Stimulated activated CD8-positive, alpha-beta memory T cell treated with anti-CD3 and anti-CD28 coated beads, Interleukin-12 subunit alpha, Interleukin-12 subunit beta, amount 100 ng/mL, for 4 hours (primary cell): ENCODE measurements at regions not wholly inside any gene's neighbourhood (a gene's known extent, or its start where the extent isn't known, plus 50 kb on each side); places are given as distances from the start of the nearest gene placed in this dataset.

Experiments
- DNase-seq: peaks from one replicate; pipeline ENCODE4 v3.0.0-alpha.2; 2020; ENCODE audit warnings: low read depth

DNA sequence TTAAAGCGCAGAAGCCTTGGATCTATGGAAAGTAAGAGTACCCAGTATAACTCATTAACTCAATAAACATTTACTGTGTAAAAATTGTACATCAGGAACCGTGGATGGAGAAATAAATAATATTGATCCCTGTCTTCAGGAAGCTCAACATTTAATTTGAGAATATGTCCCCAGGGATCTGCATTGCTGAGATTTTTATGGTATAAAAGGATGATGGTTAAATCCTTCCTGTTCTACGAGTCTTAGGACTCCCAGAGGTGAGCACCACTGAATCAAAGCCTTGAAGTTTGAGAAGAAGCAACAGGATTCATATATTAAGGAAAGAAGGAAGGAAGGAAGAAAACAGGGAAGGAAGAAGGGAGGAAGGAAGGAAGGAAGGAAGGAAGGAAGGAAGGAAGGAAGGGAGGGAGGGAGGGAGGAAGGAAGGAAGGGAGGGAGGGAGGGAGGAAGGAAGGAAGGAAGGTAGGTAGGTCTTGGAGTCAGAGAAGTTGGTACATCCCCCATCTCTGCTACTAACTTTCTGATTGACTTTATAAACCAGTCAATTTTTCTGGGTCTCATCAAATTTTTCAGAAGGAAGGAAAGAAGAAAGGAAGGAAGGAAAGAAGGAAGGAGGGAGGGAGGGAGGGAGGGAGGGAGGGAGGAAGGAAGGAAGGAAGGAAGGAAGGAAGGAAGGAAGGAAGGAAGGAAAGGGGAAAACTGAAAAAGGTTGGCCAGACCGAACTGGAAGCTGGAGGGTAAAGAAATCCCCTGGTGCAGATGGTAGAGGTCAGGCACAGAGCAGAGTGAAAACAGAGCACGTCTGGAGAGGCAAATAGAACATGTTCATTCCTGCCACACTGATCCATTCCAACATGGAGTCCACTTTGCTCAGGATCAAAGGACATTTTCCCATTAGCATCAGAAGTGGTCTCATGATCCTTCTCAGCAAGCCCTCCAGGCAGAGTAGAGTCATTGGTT, 422.2 kb upstream of the CDH11 start:
- DNase-seq, result no peak

DNA sequence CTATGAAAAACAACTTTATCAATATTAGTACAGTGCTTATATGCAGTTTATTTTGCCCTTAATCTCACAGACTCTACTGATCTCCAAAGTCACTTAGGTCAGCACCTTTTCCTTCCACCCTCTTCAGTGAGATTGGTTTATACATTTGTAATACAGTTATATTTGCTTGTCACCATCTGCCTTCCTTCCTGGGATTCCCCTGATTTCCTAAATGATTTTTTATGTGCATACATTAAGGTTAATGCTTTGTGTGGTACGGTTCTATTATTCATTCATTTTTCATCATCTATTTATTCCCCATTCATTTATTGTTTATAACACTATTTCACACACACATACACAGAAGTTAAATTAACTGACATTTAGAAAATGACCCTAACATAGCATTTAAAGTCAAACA, 419.8 kb upstream of the CDH11 start:
- no peak for DNase-seq

DNA sequence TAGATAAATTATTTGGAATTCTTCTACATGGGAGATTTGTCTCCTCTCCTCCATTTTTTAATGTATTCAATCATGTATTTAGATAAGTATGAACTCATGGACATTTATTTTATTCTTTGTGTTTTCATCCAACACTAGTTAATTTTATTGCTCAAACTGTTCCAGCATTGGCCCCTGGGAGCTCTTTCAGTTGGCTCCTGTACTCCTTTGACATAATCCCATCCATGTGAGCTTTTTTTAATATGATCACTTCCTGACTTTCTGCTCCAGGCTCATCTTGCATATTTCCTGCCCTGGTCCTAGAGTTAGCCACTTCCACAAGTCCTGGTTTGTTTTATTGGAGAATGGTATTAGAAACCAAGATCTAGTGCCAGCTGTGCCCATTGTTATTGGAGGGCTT, 419.0 kb upstream of the CDH11 start:
- DNase-seq, result no peak

DNA sequence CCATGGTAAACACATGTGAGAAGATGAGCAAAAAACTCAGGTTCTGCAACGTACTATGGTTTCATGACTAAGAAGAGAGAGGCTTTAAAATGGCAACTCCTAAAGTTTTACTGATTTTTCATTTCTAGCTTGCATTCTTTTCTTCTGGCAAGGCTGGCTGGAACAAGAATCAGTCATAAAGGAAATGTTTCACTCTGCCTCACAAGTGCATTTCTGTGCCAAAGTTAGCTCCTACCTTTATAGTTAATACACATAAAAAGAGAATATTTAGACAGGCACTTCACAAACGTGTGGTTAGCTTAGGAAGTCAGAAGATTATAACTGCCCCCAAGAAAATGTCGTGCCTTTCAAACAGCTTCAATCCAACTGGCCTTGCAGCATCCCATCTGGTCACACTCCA, 417.1 kb upstream of the CDH11 start:
- no peak for DNase-seq

DNA sequence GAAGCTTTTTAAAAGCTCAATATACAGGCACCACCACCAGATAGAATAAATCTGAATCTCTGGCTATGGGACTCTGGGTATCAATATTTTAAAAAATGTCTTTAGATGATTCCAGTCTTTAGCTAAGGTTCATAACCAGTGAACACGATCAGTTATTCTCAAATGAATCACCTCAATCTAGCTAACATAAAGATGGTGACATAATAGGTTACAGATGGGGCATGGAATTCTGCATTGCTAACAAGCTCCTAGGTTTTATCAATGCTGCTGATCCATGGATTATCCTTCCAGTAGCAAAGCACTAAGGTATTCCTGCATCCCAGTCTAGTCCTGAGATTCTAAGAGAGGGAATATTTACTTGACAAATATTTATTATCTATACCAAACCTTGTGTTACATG, 415.5 kb upstream of the CDH11 start:
- no peak for DNase-seq

DNA sequence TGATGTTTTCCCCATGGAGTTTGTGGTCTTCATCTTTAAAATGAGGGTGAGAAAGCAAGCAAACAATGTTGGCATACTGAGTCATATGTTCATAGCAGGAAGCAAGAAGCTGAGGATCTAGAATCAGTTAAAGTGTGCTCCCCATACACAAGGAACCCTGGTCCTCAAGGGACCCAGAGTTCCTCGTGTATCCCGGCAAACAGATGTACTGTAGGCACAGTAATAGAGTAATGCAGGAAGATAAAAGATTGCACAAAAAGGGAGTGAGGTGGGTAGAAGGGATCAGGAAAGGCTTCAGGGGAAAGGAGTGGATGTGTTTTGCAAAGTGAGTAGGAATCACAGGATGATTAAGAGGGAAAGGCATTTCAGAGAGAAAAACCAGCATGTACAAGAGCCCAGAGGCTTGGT, 412.3 kb upstream of the CDH11 start:
- no peak for DNase-seq

DNA sequence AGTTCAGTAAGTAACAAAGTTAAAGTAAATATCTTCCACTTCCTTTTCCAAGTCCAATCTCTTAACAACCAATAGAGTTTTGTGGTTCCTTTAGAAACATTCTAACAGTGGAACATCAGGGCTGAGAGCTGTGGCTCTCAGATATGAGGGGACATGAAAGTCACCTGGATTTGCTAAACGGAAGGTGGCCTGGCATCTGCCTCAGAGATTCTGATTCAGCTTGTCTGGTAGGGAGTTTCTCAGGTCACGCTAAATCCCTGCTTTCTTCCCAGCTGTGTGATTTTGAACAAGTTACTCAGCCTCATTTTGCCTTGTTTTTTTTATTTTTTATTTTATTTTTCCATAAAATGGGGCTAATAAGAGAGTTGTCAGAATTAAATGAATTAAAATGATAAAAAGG, 411.0 kb upstream of the CDH11 start:
- DNase-seq, result no peak

DNA sequence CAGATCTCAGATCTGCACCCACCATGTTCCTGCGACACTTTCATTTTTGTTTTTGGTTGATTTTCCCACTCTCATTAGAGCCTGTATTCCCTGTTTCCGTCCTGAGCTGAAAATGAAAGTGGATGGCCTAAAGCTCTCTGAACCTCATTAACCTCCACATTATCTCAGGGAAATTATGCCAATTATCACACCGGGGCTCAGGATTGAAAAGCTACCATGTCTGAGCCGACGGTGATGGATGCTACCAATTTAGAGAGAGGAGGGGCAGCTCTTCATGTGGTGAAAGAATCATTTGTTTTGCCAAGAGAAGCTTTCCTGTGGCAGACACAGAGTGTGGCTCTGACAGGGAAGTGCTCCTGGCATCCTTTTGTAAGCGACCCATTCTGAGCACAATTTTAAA, 410.4 kb upstream of the CDH11 start:
- no peak for DNase-seq

DNA sequence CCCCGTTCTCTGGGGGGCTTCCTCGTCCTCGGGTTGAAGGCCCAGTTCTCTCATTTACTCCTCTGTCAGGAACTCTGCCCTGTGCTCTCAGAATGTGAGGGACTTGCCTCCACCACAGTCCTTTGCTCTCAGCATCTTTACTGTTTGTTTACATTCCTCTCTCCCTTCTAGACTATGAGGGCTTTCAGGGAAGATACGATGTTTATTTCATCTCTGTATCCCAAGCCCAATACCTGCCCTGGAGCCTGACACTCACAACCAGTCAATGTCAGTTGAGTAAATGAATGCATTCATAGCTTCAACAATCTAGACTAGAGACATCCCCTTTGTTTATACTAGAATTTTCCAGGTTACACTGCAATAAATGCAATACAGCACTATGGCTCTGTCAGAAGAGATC, 409.6 kb upstream of the CDH11 start:
- no peak for DNase-seq

DNA sequence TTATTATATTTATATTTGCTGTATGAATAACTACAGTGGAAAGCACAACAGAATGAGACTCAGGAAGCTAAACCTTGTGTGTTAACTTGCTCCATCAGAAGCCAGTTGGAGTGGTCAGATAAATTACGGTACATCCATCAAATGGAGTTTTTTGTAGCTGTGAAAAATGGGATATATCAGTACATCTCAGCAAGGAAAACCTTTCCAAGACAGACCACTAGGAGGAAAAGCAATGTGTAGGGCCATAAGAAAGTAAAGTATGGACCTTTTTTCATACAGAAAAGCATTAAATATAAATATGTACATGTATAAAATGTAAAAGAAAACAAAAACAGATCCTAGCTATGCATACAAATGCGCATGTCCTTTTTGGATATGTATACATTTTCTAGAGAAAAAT, 403.8 kb upstream of the CDH11 start:
- DNase-seq, result no peak

DNA sequence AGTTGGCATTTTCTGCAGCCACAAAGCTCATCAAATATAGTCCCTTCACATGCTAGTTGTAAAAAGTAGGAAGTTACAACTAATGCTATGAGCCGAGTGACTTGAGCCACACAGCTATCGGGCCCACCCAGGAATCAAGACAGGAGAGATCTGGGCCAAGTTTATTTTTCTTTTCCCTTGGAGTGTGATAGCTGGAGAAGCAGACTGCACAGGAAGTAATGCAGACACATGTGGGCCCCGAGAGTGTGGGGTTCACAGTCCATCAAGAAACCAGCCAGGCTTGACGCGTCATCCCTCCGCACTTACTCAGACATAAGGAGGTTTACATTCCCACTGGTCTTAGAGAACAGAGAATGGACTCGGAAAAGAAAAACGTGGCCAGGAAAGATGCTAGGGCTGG, 403.1 kb upstream of the CDH11 start:
- DNase-seq, result no peak

DNA sequence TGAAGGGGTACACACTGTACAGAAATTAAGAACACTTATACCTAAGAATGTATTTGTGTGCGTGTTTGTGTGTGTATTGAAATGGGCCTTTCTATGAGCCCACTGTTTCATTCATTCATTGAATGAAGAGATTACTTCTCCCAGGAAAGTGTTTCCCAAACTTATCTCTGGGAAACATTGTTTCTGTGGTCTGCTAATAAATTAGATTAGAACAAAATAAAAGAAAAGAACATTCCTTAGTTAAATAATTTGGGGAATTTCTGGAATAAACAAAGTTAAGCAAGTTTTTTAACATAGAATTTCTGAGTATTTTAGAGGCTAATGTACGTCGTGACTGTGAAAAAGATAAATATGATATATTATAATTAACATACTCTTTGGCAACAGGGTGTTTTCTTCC, 402.4 kb upstream of the CDH11 start:
- no peak for DNase-seq

DNA sequence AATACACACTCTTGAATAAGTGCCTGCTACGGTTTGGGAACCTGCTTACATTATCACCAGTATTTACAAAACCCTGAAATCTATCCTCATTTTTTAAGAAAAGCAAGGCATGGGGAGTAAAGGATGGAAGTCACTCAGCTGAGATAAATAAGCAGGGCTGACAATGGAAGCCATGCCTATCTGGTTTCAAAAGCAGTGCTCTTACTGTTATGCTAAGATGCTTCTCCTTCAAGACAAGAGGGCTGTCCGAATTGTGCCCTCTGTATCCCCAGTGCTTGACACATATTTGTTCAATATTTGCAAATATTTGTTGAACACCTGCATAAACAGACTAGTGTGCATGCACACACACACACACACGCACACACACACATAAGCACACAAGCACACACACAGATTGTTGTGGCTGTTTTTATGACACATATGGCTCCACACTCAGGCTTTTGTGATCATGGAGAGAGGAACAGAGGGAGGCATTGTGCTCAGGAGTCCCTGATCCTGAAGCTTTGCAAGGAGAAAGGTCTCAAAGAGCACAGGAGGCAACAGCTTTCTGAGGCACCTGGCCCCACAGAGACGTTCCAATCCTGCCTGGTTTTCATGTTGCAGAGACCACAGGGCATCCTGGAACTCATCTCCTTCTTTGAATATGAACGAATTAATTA, 401.6 kb upstream of the CDH11 start:
- DNase-seq, result no peak

DNA sequence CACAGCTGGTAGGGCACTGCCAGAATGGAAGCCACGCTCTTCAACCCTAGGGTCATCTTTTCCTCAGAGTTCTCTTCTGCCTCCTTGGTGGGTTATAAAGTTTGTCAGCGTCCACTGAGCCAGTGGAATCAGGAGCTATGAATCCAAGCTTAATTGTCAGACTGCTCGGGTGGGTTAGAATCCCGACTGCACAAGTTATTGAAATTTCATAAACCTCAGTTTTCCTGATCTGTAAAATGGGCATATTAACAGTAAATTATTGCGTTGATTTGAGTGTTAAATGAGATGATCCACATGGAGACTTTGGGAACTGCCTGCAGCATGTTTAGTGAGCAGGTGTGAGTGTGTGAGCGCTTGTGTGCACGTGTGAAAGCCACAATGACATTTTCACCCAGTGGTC, 400.5 kb upstream of the CDH11 start:
- DNase-seq, result no peak

DNA sequence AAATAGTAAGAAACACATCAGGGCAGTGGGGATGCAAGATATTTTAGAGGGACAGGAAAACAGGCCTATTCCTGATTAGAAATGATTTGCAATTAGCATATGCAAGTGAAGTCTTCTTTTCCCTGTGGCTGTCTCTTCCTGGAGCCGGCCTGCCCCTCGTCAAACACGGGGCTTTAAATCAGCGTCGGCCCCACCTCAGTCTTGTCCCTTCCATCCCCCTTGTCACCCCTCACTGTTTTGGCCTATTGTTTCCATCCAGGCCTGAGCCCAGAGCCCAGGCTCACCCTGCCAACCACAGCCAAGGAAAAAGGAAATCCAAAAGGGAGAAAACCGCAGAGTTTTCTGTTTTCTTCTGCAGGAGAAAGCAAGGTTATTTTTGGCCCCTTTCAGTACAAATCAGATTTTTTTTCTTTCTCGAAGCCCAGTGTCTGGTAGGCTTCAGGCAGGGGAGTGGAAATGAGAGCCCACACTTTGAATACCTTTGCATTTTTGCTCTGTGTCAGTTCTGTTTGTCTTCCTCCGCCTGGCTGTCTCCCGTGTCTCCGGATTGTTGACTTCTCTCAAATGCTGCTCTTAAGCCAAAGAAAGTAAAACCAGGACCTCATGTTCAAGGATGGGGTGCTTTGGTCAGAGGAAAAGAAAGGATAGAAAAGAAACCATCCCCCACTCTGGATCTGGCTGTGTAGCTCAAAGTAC, 399.9 kb upstream of the CDH11 start:
- DNase-seq, result no peak

DNA sequence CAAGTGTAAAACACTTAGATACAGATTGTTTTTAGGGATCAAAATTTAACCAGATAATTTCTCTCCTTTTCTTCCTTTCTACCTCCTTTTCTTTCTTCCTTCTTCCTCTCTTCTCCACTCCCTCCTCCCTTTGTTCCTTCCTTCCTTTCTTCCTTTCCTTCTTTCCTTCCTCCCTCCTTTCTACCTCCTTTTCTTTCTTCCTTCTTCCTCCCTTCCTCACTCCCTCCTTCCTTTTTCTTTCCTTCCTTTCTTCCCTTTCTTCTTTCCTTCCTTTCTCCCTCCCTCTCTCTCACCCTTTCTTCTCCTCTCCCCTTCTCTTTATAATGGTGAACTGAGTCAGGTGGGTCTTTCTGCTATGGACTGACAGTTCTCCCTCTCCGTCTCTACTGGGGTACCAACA, 397.5 kb upstream of the CDH11 start:
- no peak for DNase-seq

DNA sequence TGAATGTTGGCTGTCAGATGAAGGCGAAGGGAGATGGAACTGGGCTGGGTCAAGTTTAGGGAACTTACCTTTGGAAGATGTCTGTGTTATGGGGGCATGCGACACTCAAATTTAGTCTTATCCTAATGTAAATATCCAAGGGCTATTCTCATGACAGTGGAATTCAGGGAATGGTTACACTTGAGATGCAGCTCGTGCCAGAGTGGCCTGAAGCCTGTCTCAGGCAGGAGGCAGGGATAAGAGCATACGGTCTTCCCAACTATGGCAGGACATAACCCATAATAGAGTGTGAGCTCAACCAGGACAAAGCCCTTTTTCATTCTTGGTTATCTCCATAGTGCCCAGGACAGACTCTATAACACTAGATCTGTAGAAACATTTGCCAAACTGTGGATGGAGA, 393.3 kb upstream of the CDH11 start:
- no peak for DNase-seq

DNA sequence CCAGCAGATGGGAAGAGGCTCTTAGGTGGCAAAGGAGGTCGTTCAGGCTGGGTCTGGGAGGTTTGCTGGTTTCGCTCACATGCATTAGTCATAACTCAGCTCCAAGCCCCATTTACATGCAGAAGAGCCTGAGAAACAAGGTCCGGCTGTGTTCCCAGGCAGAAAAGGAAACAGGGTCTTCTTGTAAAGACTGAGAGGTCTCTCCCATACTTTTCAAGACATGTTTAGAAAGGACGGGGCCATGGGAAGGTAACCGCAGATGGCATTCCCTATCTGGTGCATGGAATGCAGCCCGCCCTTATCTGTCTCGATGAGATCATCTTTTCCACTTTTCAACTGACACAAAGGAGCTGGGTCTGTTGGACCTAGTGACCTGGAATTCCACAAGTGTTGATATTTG, 389.0 kb upstream of the CDH11 start:
- no peak for DNase-seq

DNA sequence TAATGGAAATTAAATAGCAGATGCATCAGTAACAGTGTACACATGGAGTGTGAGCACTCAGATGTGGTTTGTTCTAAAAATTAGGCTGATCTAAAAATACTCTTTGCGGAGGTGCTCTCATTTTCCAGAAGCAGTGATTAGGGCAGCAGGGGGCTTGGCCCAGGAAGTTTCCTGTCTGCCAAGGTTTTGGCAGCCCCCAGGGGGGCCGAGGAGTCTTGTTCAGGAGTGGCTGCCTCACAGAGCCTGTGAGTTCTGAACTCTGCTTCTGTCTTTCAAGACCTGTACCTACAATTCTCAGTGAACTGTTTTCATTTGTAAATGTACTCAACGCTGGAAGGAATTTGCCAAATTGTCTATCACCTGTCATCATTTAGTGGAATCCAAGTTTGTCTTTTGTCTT, 388.4 kb upstream of the CDH11 start:
- no peak for DNase-seq

DNA sequence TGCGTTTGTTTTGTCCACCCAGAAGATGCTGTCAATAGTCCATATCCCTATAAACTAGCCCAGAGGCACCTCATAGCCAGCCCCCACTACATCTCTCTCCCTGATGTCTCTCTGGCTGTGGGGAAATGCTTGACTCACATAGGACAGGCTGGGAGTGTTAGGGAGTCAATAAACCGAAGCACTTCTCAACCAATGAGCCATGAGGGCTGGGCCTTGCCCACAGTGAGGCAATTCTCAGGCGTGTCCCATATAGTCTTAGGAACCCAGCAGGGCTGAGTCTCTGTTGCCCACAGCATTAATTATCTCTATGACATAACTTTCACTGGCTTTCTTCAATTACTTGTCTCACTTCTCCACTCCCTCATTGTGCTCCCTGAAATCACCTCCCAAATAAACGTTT, 387.3 kb upstream of the CDH11 start:
- no peak for DNase-seq

DNA sequence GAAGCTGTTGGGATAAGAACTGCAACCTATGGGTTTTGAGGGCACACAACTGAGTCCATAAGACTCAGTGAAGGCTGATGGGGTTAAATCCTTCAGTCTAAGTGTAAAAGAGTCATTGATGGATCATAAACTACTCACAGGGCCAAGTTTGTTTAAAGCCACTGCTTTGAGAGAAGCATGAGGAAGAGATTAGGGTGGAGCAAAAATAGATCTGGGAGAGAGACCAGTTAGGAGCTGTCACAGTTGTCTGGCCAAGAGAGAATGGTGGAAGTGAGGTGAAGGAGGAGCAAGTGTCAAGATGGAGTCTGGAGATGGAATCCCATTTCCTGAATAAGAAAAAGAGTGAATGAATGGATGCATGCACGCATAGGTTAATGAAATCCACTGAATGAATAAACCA, 379.1 kb upstream of the CDH11 start:
- DNase-seq, result no peak

DNA sequence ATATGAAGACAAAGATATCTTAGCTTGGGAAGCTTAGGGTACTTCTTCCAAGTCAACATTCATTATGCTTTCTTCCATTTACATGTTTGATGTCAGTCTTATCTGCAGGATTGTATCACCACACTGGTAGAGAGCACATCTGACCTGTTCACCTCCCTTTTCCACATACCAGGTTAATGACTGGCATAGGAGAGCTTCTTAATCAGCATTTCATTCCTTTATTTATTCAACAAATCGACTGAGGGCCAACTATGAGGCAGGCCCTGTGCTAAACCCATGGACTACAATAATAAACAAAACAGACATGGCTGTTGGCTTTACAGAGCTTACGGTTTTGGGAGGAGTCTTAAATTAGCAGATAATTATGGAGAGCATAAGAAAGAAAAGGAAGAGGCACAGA, 378.1 kb upstream of the CDH11 start:
- DNase-seq, result no peak

DNA sequence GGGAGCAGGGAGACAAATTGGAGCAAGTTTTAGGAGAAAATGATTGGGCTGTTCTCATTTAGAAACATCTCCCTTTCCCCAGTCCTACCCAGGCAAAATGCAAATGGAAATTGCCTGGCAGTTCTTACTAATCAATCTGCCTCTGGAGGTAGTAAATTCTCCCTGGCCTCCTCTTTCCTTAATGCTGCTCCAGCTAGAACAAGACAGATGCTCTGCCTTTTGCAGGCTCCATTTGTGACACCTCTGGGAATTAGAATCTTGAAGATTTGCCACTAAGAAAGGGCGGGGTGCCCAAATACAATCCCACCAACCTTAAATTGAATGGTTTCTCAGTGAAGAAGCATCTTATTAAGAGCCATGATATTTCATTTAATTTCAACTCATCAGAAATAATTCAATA, 377.7 kb upstream of the CDH11 start:
- no peak for DNase-seq
